HG03175 (cell line): ENCODE measurements at regions not wholly inside any gene's neighbourhood (a gene's known extent, or its start where the extent isn't known, plus 50 kb on each side); places are given as distances from the start of the nearest gene placed in this dataset.

Source experiments
- ATAC-seq: cut with Tn5 transposase; IDR thresholded peaks from one replicate; pipeline ENCODE4 v1.9.1; 2021; ENCODE audit warnings: mild to moderate bottlenecking, moderate library complexity; ENCODE audit not compliant: unreplicated experiment

DNA sequence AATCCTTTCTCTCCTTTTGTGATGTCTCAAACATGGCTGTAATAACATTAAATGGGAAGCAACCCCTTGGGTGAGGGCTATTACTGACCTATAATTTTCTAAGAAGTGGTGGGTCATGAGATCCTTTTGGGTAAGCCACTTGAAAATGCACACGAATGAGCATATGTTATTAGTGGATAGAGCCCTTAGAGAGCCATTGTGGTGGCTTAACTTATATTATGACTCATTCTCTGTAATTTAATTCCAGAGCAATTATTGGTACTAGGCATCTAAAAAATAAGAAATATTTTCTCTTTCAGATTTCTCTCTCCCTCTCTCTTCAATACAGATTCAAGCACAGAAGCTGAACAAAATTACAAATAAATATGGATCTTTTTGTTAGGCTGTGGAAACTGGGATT, 1177.4 kb upstream of the PHF14 start:
- ATAC-seq: no peak

- no peak for ATAC-seq
These were observed 1151.0 kb upstream of the PHF14 start for GRCh38 chr7:9822458-9823290.

DNA sequence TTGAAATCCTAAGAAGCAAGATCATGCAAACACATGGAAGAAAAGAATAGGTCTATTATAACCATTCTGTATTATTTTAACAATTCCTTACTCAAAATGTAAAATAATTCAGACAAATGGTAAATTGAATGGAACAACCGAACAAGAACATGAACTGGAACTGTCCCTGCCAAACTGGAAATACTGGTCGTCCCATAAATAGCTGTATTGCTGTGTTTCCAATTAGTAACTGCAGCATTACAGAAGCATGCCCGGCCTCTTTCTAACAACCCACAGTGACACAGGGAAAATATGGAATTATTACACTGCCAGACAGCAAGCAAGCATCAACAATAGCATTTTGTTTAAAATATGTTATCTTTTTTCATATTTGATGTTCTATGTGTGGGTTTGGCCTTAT, 1138.5 kb upstream of the PHF14 start:
- ATAC-seq: no peak

DNA sequence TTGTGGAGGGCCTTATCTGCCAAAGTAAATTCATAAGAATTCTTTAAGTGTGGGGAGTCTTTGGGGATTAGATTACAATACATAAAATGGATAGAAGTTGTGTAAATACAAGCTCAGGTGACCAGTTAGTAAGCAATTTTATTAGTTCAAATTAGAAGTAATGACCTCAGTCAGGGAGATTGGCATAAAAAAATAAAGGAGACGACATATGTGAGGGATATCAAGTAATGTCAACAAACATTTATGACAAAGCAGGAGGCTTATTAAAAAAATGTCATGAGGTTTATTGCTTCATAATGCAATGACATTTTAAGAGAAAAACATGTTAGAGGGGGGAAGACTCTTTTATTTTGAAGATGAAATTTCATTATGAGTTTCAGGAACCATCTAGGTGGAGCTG, 1137.0 kb upstream of the PHF14 start:
- no peak for ATAC-seq

- ATAC-seq: no peak
These were observed 1131.4 kb upstream of the PHF14 start for GRCh38 chr7:9842301-9842700.

DNA sequence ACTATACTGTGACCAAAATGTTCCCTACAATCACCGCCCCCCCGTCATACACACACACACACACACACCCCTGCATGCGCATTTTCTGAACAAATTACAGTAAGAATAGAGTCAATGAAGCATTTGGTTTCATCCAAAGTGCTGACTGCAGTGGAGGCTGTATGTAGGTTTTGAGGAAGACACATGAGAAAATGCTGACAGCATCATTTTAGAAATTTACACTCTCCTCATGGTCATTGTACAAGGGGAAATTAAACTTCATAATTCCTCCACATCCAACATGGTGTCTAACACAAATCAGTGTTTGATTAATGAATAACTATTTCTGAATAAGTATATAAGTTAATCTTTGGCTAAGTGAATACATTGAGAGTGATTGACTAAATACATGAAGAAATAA, 1126.8 kb upstream of the PHF14 start:
- no peak for ATAC-seq

GRCh38 chr7:9854605-9855004, 1119.1 kb upstream of the PHF14 start:
- ATAC-seq: no peak

- no peak for ATAC-seq
These were observed 1117.0 kb upstream of the PHF14 start for GRCh38 chr7:9856668-9857067.

GRCh38 chr7:9863545-9863944, 1110.1 kb upstream of the PHF14 start:
- no peak for ATAC-seq

- ATAC-seq: no peak
These were observed 1104.5 kb upstream of the PHF14 start for GRCh38 chr7:9869151-9869550.

GRCh38 chr7:9869566-9869965, 1104.1 kb upstream of the PHF14 start:
- no peak for ATAC-seq

DNA sequence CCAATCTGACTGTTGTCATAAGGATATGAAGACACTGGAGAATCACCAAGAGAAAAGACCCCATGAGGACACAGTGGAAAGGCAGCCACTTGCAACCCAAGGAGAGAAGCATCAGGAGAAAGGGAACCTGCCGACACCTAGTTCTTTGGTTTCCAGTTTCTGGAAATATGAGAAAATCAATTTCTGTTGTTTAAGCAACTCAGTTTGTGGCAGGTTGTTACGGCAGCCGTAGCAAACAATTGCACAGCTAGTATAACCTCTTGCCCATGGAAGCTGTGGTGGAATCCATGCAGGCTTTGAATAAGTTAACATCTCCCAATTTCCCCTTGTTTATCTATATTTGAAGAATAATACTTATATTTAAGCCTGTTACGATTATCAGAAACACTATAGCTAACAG, 1103.0 kb upstream of the PHF14 start:
- ATAC-seq: no peak

DNA sequence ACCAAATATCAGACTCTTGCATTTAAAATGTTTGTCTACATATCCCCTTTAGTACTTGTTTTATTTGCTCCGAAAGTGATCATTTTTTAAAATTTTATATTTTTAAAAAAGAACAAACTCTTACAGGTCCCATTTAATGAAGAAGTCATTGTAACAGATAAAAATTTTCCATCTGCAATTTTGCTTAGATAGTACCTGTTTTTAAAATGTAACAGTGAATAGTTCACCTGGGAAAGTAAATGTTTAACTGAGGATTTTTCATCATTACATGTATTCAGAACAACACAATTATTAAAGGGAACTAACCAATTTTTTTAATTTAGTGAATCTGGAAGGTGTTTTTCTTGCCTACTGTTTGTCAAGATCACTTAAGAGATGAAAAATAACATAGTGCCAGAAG, 1099.5 kb upstream of the PHF14 start:
- ATAC-seq: no peak

DNA sequence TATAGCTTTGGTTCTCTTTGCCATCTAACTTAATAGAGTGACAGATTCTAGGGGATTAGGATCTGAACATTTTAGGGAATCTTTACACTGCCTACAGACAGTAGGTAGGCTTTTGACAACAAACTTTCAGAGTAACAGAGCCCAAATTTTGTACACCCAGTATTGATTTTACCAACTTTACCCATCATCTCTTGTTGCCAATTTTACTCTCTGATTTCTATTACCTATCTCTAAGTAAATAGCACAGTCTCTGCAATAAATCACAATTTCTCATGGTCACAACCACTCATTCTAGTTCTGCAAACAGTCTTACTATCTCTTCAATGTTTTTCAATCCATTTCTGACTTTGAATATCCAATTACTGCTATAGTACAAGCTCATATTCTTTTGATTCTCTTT, 1097.6 kb upstream of the PHF14 start:
- no peak for ATAC-seq

DNA sequence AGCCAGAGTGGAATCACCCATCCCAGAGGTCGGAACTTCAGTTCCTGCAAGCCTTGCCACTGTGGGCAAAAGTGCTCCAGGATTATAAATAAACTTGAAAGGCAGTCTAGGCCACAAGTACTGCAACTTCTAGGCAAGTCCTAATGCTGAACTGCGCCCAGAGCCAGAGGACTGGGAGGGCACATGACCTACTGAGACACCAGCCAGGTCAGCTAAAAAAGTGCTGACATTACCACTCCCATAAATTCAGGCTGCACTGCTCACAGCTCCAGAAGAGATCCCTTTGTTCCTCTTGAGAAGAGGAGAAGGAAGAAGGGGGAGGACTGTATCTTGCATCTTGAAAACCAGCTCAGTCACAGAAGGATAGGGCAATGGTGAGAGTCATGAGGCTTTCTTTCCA, 1084.1 kb upstream of the PHF14 start:
- ATAC-seq: no peak

- ATAC-seq: no peak
These were observed 1083.6 kb upstream of the PHF14 start for GRCh38 chr7:9890092-9890491.

- ATAC-seq: no peak
These were observed 1082.6 kb upstream of the PHF14 start for GRCh38 chr7:9891056-9891455.

GRCh38 chr7:9900339-9900738, 1073.3 kb upstream of the PHF14 start:
- ATAC-seq: no peak

GRCh38 chr7:9921326-9921725, 1052.3 kb upstream of the PHF14 start:
- ATAC-seq: no peak

GRCh38 chr7:9937944-9938631, 1035.6 kb upstream of the PHF14 start:
- no peak for ATAC-seq

GRCh38 chr7:9939176-9939575, 1034.5 kb upstream of the PHF14 start:
- no peak for ATAC-seq

DNA sequence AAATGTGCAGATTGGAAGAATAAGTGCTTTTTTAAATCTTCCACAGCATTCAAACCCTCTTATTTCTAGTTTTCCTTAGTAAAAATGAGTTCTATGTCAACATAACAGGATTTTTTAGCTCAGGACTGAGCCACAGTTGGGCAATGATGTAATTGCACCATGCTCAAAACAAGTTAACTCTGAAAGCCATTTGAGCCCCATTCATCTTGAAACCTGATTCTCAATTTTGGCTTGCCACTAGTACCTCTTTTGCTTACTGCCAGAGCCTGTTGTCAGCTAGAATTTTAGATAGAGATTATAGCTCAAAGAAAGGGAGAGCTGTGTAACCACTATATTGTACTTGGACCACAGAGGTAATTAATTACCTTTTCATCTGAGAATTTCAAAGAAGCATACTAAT, 1028.5 kb upstream of the PHF14 start:
- ATAC-seq: no peak

DNA sequence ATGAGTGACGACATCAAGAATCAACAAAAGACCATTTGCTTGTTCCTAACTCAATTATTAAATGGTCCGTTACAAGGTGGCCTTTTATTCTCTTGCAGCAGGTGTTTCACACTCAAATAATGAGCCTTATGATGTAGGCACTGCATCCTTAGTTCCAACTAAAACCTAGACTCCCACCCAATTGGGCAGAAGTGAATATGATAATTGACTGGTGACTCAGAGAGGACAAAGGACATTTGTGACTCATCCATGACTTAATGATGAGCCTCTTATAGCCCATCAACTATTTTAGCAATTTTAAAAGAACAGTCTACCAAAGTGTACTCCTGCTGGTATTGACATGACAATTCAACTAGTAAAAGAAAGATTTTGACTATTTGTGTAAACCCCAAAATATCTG, 1027.8 kb upstream of the PHF14 start:
- no peak for ATAC-seq
